Epidermal melanocyte (primary cell): ENCODE measurements at regions not wholly inside any gene's neighbourhood (a gene's known extent, or its start where the extent isn't known, plus 50 kb on each side); places are given as distances from the start of the nearest gene placed in this dataset.
"Not testable (repeated sequence)": the region's sequence is repeated elsewhere in the genome, so short reads cannot be mapped to it uniquely, and the experiment has no call there.

Source experiments
- DNase-seq: peaks from one replicate; pipeline ENCODE4 v3.0.0; 2011; ENCODE audit warnings: low spot score; ENCODE audit not compliant: insufficient read length

DNA sequence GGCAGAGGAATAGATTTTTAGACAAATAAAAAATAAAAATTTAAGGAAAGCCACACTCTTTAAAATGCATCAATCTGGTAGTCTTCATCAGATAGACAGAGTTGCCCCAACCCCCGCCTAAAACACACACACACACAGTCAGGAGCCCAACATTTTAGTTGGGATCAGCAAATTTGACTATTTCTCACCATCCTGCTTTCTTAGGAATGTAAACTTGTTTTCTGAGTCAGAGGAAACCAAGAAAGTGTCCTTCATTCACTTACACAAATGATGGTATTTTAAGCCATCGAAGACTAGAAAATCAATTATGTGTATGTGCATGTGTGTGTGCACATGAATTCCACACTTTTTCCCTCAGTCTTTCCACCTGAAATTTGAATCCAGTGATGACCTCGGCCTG is 1657.5 kb downstream of the SLITRK1 start:
- DNase-seq = no peak

DNA sequence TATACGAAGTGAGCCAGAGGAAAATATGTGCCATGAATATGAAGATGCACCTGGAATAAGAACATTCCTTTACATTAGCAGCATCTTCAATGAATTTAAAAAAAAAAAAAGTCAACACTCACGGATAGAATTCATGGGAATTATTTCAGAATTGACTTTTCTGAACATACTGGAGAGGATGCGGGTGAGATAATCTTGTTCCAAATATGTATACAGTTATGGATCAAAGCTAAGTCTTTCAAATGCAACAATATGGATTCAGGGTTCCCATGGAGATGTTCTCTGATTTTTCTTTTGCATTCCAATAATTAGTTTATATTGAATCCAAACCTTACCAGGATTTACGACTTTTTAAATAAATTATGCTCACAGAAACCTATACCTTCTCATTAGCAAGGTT is 1660.7 kb downstream of the SLITRK1 start:
- DNase-seq = no peak

DNA sequence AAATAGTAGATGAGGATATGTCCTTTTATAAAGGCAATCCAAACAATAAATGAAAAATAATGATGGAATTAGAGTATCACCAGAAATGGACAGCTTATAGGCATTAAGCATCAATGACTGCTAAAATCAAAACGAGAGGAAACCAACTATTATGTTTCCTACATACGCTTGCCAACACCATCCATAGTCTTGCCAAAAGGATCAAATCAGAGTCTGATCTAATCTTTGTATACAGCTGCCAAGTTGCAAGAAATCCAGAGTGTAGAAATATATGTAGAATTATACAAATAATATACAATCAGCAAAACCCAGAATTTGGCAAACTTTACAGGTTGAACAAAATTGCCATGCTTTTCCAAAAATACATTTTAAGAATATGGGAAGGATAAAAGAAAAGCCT is 1661.6 kb downstream of the SLITRK1 start:
- DNase-seq = no peak

DNA sequence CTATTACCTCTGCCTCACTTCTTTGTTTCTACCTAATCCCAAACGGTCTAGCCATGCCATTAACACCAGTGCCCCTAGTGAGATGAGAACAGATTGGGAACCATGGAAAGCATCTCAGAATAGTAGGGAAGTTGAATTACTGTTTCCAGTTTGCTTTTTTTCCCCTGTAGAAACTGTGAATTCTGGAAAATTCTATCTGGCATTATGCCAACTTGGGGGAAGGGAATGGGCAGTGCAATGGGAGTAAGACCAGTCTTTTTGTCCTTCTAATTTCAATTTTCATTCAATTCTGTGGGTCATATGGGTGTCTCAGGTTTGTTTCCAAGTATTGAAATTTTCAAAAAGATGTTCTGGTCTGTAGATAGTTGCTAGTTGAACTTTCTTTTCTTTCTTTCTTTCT is 1666.1 kb downstream of the SLITRK1 start:
- DNase-seq = no peak

DNA sequence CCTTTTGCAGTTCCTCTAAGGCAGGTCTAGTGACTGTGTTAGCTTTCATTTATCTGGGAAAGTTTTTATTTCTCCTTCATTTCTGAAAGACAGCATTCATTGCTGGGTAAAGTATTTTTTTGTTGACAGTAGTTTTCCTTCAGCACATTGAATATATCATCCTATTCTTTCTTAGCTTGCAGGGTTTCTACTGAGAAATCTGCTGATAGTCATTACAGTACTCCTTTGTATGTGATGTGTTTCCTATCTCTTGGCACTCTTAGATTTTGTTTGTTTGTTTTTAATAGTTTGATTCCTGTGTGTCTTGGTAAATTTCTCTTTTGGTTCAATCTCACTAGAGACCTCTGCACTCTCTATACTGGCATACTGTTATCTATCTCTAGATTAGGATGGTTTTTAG is 1667.9 kb downstream of the SLITRK1 start:
- no peak for DNase-seq

DNA sequence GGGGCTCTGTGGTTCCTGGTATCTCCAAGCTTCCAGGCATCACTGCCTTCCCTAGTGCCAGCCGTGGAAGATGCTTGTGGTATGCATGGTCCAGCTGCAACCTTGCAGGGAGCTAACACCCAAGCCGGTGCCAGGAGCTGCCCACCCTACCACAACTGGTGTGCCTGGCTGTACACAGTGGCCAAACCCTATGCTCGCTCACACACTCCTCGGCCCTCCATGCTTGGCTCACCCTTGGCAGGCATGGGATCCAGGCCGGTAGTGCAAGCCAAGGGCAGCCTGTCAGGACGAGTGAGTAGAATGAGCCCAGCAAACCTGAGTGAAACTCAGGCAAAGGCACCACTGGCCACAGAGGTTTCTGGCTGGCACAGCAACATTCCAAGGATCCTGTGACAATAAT is 1676.0 kb downstream of the SLITRK1 start:
- DNase-seq = no peak

DNA sequence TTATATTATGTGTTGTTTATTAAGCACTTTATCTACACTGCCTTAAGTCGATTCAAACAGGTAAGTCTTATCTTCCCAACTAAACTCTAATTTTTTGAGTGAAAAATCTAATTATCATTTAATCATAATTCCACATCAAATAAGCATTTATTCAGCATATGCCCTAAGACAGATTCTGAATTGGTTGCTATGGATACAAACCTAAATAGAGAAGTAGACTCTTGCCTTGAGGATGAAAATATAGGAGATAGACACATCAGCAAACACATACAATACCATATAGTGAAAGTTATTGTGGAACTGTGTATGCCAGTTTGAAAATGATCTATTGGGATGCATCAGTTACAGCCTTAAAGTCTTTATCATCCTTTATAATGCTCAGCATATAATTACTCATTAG is 1679.9 kb downstream of the SLITRK1 start:
- DNase-seq = no peak

DNA sequence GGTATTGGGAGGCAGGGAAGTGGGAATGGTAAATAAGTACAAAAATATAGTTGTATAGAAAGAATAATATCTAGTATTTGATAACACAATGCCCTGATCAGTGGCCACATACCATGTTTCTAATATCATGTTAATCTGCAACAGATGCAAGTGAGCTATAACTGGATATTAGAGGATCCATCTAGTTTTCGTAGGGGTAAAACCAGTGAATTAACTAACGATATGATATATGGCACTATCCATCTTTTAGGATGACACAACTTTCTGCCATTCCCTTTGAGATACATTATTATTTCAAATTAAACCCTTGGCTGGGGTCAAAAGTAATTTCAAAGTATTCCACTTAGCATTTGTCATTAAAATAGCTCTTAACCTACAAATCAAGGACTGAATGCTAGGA is 1686.2 kb downstream of the SLITRK1 start:
- DNase-seq = no peak

DNA sequence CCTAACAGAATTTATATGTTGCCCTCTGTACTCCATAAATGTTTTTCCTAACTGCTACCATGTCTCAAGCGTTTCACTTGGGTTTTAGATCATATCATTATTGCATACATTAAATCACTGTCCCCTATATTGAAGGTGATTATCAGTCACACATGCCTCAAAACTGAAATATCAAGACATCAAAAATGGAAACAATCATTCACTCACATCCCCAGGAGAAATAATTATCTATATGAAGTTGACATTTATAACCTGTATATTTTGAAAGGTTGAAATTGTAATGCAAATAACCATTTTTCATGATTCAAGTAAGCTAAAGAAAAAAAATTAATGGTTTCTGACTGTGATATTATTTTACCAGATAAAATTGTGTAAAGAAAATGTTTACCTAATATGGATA is 1695.0 kb downstream of the SLITRK1 start:
- DNase-seq = no peak

DNA sequence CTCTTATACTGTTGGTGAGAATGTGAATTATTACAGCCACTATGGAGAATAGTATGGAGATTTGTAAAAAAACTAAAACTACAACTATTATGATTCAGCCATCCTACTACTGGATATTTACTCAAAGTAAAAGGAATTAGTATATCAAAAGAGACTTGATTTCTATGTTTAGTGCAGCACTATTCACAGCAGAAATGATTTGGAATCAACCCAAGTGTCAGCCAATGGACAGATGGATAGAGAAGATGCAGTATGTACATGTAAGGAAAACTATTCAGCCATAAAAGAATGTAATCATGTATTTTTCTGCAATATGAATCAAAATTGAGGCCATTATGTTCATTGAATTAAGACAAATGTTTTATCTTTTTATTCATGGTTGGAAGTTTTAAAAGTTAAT is 1705.5 kb downstream of the SLITRK1 start:
- no peak for DNase-seq

DNA sequence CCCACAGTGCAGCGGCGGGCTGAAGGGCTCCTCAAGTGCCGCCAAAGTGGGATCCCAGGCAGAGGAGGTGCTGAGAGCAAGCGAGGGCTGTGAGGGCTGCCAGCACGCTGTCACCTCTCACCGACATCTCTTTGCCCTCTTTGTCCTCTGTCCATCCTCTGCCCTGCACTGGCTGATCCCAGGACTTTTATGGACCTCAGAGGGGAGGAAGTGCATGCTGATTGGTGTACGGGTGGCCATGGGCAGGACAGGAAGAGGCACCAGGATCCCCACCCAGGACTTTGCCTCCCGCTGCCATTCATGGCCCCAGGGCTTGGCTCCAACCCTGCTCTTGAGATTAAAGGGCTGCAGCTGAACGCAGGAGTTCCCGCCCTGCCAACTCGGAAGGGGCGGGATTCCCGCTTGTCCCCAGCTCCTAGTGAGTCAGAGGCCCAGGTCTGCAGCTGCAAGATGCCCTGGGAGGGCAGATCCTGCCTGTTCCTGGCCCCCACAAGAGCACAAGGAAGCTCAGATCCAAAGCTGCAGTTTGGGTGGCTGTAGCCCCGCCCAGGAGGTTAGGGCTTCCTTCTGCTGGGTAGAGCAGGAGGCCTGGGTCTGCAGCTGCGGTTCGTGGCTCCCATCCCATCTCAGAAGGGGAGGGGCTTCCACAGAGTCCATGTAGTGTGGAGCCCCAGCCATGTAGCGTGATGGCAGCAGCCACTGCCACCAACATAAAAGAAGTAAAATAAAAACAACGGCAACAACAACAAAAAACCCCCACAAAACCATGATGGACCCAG is 1716.7 kb downstream of the SLITRK1 start:
- DNase-seq = no peak

DNA sequence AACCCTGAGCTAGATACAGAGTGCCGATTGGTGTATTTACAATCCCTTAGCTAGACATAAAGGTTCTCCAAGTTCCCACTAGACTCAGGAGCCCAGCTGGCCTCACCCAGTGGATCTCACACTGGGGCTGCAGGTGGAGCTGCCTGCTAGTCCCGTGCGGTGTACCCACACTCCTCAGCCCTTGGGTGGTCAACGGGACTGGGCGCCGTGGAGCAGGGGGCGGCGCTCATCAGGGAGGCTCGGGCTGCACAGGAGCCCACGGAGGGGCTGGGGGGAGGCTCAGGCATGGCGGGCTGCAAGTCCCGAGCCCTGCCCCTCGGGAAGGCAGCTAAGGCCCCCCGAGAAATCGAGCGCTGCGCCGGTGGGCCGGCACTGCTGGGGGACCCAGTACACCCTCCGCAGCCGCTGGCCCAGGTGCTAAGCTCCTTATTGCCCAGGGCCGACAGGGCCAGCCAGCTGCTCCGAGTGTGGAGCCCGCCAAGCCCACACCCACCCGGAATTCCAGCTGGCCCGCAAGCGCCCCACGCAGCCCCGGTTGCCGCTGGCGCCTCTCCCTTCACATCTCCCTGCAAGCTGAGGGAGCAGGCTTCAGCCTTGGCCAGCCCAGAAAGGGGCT is 1717.4 kb downstream of the SLITRK1 start:
- not testable (repeated sequence) for DNase-seq

DNA sequence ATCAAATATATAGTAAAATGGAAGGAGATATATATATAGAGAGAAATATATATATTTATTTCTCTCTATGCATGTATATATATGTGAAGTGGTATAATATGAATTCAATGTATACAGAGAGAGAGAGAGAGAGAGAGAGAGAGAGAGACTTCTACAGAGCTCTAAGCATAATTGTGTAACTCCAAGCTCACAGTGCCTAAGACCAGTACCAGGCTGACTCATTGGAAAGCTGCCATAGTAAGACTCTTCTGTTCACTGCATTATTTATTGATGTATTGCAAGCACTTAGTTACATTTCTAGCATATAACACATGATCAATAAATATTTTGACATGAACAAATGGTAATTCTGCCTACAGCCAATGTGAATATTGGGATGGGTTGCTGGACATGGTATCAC is 1734.7 kb downstream of the SLITRK1 start:
- no peak for DNase-seq

DNA sequence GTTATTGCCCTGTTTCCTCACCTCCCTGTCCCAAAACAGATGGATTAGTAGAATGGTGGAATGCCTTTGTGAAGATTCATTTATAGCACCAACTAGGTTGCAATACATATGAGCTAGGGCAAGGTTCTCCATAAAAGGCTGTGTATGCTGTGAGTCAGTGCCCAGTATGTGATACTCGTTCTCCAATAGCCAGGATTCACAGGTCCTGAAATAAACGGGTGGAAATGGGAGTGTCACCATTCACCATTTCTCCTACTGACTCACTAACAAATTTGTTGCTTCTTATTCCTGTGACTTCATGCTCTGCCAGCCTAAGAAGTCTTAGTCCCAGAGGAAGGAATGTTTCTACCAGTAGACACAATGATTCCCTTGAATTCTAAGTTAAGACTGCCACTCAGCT is 1745.4 kb downstream of the SLITRK1 start:
- DNase-seq = no peak

DNA sequence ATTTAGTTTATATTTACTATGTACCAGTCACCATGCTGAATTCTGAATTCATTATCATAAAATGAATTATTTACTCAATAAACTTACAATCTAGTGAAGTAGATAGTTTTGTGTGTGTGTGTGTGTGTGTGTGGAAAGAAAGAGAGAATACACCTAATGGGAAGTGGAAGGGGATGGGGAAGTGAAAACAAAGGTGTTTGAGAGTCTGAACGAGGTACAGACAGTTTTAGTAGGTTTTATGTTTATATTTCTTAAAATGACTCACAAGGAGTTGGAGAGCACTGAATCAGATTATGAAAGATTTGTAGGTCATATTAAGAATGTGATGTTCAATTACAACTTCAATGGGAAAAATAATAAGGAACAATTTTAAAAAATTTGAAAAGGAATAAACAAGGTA is 1753.0 kb downstream of the SLITRK1 start:
- DNase-seq = no peak

DNA sequence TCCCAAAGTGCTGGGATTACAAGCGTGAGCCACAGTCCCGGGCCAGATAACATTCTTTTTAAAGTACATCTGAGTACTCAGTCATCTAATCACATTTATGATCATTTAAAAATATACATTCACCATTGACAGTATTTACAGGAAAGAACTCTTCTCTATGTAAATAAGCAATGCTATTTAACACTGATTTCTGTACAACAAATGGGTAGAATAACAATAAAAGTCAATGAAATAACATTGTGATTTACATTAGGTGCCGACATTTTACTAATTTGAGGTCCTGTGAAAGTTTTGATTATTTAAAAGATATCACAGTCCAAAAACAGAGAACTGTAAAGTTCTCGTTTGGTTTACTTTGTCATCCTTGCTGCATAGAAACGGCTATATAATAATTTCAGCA is 1763.7 kb downstream of the SLITRK1 start:
- DNase-seq = no peak

DNA sequence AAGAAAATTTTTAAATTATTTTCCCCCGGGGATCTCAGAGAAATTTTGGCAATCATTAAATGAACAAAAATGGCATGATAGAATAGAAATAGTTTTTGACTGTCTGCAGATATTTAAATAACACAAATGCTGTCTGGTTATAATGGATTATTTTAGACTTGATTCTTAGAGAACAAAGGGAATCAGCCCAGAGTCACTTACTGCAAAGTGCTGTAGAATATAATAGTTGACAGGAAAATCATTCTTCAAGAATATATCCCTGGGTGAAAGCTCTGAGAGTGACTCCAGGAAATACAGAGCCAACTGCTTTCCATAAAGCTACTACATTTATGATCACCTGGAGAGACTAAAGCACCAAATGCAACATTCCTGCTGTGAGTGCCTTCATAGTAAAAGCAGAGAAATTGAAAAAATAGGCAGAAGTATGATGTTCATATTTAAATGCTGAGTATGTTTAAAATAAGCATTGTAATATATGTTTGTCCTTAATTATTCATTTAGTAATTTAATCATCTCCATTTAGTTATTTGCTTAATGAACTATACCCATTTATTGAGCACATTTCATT is 1765.8 kb downstream of the SLITRK1 start:
- DNase-seq = no peak

DNA sequence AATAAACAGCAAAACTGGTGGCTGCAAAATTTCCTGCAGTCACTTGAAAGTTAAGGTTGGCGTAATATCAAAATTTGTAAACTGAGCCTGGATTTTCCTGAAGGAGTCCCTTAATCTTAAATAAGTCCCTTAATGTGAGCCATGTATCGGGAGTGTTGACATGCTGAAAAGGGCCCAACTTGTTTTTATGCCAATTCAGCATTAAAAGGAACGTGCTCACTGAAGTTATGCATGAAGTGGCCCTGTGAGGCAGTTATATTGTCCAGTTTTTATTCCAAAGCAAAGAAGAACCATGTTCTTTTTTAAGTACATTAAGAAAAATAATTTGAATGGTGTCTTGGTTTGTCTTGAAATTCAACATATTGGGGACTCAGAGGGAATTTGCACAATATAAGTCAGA is 1766.9 kb downstream of the SLITRK1 start:
- DNase-seq = no peak

DNA sequence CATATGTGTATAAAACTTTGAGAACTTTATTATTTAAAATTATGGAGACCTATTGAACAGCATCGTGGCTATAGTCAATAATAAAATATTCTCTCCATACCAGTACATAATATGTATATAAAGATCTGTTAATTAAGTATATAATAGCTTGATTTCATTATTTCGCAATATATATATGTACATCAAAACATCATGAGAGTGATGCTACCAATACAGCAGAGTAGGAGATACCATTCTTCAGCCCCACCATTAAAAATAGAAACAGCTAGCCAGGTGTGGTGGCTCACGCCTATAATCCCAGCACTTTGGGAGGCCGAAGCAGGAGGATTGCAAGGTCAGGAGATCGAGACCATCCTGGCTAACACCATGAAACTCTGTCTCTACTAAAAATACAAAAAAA is 1755.3 kb upstream of the SPRY2 start:
- no peak for DNase-seq

DNA sequence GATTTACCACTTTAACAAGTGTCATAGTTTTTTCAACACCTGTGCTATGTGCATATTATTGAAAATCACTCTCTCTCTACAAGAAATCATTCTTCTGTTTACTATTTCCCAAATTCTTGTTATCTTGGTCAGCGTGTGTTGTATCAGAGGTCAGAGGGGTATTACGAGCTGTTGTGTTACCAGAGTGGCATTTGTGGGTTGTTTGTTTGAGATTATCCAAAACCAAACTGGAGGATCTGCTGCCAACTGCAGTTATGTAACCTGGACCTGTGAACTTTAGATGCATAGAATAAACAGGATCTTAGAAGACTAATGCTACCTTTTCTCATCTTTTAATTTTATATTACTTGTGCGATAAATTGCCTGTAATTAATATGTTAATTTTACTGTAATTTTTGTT is 1751.4 kb upstream of the SPRY2 start:
- no peak for DNase-seq

DNA sequence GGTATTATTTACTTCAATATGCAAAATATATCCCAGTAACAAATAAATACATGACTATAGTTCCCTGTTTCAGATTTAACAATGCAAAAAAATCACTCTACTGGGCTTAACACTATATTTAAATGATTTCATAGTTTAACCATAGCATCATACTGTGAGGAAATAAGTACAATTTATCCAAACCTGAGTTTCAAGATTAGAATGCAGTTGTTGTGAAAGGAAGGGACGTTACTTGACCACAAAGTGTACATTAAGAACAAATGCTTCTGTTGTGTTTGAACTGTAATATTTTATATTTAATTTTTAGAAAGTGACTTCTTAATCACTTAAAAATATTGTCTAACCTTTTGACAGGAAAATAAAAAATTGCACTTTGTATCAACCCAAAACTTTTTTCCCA is 1747.9 kb upstream of the SPRY2 start:
- no peak for DNase-seq

DNA sequence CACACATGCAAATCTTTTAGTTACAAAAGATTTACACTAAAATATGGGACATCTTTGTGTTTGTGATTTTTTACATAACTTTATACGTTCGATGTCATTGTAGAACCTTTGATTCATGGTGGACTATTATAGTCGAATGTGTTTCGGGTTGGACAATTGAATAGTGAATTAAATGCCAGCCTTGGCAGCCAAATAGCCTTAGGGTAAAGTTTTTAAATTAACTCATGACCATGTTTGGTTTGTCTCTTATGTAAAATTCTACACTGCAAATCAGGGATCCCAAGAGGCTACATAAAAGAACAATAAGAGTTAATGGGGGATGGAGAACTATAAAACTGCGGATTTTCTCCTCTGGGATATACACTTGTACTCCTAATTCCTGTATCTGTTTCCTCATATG is 1735.6 kb upstream of the SPRY2 start:
- DNase-seq = no peak

DNA sequence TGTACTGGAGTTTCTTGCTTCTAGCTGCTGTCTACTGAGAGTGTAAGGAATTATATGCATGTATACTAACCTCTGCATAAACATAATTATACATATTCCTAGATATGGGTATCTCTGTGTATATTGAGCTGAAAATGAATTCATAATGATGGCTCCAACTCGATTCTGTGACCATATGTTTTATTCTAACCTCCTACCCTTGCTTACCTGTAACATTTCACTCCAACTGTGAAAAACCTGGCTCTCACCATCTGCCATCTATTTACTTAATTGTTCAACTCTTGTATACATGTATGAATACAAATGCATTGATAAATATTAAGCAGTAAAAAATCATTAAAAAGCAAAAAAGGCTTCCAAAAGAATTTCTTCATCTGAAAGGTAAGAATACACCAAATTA is 1729.5 kb upstream of the SPRY2 start:
- DNase-seq = no peak
